Peyer's patch (tissue), 4 donors: ENCODE measurements at regions not wholly inside any gene's neighbourhood (a gene's known extent, or its start where the extent isn't known, plus 50 kb on each side); places are given as distances from the start of the nearest gene placed in this dataset.
"Not testable (repeated sequence)": the region's sequence is repeated elsewhere in the genome, so short reads cannot be mapped to it uniquely, and the experiment has no call there.

Source experiments
- DNase-seq, 3 donors: peaks; one replicate each; pipeline ENCODE4 v3.0.0-alpha.2; 2017 to 2019
- H3K27ac ChIP-seq, 4 donors: fragments of 200-600 bp; sonication (generic); one replicate each; pipeline ENCODE4 v1.5.1; 2016 to 2019
- H3K27me3 ChIP-seq, 2 donors: fragments of 200-600 bp; sonication (generic); one replicate each; pipeline ENCODE4 v1.5.1; 2019
- H3K36me3 ChIP-seq, 3 donors: fragments of 200-600 bp; sonication (generic); one replicate each; pipeline ENCODE4 v1.5.1; 2016 to 2019
- H3K4me1 ChIP-seq, 4 donors: fragments of 200-600 bp; sonication (generic); one replicate each; pipeline ENCODE4 v1.5.1; 2016 to 2019
- H3K4me3 ChIP-seq, 4 donors: fragments of 200-600 bp; sonication (generic); 1 replicate in 3 of 4; 2 replicates in 1 of 4; pipeline ENCODE4 v1.5.1; 2016 to 2019; ENCODE audit warnings: mild to moderate bottlenecking in 1 of 4
- H3K9me3 ChIP-seq, 4 donors: fragments of 200-600 bp; sonication (generic); one replicate each; pipeline ENCODE4 v1.5.1; 2016 to 2019; ENCODE audit warnings: mild to moderate bottlenecking in 1 of 4
- POLR2A ChIP-seq, 2 donors: fragments of 450-650 bp; IDR thresholded peaks; one replicate each; pipeline ENCODE4 v1.5.1; 2017; ENCODE audit warnings: antibody characterized with exemption in 2 of 2, mild to moderate bottlenecking in 2 of 2, moderate library complexity in 2 of 2
- TF ChIP-seq, protein P1 (sequence below), 6 experiments: fragments of 450-650 bp in 4 of 6; fragments of 200-600 bp in 2 of 6; sonication (generic) in 1 of 6; IDR thresholded peaks; one replicate each; pipeline ENCODE4 v1.5.1; 2017 to 2019; ENCODE audit warnings: antibody characterized with exemption in 6 of 6, mild to moderate bottlenecking in 3 of 6, moderate library complexity in 1 of 6

DNA sequence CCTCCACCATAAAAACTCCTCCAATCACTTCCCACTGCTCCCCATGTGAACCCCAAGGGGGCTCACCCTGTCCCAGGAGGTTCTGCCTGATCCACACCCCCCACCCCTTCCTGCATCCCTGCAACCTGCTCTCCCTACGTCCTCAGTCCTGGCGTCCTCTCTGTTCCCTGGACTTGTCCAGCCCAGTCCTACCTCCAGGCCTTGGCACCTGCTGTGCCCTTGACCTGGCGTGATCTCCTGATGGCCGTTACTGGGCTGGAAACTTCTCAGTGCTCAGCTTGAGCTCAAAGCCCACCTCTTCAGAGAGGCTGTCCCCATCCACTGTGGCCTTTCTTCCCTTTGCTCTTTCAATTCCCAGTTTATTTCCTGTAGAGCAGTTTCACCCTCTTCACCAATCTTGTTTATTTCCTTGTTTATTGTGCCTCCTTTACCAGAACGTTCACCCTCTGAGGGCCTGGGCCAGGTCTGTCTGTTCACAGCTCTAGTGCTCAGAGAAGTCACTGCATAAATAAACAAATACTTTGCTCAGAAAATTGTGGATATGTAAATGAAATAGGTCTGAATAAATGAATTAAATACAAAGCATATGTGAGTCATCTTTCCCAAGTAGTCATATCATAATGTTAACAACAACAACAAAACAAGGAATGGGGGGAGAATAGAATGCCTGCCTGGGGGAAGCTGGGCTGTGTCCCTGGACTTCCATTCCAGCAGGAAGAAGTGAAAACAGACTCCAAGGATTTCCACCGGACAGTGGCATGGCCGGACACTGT is 175.7 kb upstream of the SULF2 start:
- Histone ChIP-seq H3K4me1 (no peaks in the 10 kb centered on the region), H3K36me3 (no peaks in the 10 kb centered on the region), H3K9me3 (no peaks in the 10 kb centered on the region), H3K27me3 (no peaks in the 10 kb centered on the region), H3K4me3 (no peak overlapping the region), H3K27ac (no peak overlapping the region)
- TF ChIP-seq, protein P1, sequence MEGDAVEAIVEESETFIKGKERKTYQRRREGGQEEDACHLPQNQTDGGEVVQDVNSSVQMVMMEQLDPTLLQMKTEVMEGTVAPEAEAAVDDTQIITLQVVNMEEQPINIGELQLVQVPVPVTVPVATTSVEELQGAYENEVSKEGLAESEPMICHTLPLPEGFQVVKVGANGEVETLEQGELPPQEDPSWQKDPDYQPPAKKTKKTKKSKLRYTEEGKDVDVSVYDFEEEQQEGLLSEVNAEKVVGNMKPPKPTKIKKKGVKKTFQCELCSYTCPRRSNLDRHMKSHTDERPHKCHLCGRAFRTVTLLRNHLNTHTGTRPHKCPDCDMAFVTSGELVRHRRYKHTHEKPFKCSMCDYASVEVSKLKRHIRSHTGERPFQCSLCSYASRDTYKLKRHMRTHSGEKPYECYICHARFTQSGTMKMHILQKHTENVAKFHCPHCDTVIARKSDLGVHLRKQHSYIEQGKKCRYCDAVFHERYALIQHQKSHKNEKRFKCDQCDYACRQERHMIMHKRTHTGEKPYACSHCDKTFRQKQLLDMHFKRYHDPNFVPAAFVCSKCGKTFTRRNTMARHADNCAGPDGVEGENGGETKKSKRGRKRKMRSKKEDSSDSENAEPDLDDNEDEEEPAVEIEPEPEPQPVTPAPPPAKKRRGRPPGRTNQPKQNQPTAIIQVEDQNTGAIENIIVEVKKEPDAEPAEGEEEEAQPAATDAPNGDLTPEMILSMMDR (IDR thresholded peaks at IDR 0.05): no peak
- TF ChIP-seq POLR2A (IDR thresholded peaks at IDR 0.05): no peak
- DNase-seq: no peak

DNA sequence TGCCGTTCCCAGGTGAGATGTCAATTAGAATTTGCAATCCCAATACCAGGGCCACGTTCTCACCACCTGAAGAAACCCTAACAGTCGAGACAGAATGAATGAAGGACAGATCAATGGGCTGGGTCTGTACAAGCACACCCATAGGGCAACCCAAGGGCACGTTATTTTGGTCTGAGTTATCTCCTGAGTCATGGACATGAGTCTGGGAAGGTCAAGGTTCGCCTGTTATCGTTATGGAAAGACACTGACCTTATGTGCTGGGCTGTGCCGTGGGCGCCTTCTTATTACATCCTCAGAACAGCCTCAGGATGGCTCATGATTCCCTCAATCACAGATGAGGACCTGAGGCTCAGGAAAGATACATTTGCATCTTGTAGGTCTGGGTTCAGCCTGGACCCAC is 175.0 kb upstream of the SULF2 start:
- Histone ChIP-seq H3K36me3 (no peaks in the 10 kb centered on the region), H3K27ac (no peak overlapping the region), H3K4me3 (no peak overlapping the region), H3K27me3 (no peaks in the 10 kb centered on the region), H3K9me3 (no peaks in the 10 kb centered on the region), H3K4me1 (no peaks in the 10 kb centered on the region)
- DNase-seq: no peak
- TF ChIP-seq POLR2A (IDR thresholded peaks at IDR 0.05): no peak
- TF ChIP-seq, protein P1 (IDR thresholded peaks at IDR 0.05): no peak

DNA sequence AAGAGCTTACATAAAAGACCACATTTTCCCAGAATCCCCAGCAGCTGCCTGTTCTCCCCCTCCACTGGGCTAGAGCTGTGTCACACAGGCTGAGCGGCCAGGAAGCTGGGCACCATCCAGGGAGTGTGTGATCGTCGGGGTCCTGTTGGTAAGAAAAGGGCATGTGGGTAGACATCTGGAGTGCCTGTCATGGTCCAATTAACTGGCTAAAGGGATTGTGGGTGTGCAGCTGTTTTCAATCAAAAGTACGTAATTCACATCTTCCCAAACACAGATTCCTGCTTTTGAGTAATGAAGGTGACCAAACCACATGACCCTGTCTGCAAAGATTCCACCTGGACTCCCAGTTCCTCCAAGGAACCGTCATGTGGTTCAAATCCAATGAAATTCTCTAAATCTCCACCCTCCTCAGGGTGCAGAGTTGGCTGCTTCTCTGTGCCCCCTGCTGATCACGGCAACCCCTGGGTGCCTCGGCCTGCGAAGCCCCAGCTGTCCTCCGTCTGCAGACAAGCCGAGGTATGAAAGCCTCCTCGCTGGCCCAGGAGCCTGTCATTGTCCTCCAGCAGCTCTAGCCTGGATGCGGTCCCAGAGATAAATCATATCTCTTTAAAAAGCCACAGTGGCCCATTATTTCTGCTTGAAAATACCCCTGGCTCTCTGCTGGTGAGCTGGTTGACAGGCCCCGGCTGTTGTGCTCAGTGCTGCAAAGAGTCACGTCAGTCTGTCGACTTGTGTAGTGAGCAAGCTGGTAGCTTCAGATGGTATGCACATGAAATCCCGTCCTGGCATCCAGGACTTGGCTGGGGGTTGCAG is 172.9 kb upstream of the SULF2 start:
- not testable (repeated sequence) for H3K27ac ChIP-seq, H3K4me3 ChIP-seq, H3K27me3 ChIP-seq, H3K9me3 ChIP-seq, H3K4me1 ChIP-seq, H3K36me3 ChIP-seq, DNase-seq

DNA sequence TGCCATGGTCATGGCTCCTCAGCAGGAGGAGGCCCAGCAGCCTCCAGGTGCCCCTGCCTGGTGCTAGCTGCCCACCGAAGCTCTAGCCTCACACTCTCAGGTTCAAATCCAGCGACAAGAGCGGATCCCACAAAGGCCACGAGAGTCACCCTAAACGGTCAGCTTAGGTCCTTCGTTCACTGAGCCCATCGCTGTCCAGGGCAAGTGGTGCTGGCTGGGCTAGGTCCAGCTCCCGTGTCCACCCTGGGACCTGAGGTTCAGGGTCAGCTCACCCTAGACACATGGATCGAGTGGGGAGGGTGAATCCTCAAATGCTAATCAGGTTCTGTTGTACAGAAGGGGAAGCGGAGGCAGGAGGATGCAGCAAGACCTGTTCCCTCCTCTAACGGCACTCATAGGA is 171.9 kb upstream of the SULF2 start:
- Histone ChIP-seq H3K4me3 (no peak overlapping the region), H3K4me1 (no peaks in the 10 kb centered on the region), H3K36me3 (no peaks in the 10 kb centered on the region), H3K27ac (no peak overlapping the region), H3K27me3 (no peaks in the 10 kb centered on the region), H3K9me3 (no peaks in the 10 kb centered on the region)
- no peak for TF ChIP-seq POLR2A (IDR thresholded peaks at IDR 0.05)
- TF ChIP-seq, protein P1 (IDR thresholded peaks at IDR 0.05): no peak
- DNase-seq: no peak

DNA sequence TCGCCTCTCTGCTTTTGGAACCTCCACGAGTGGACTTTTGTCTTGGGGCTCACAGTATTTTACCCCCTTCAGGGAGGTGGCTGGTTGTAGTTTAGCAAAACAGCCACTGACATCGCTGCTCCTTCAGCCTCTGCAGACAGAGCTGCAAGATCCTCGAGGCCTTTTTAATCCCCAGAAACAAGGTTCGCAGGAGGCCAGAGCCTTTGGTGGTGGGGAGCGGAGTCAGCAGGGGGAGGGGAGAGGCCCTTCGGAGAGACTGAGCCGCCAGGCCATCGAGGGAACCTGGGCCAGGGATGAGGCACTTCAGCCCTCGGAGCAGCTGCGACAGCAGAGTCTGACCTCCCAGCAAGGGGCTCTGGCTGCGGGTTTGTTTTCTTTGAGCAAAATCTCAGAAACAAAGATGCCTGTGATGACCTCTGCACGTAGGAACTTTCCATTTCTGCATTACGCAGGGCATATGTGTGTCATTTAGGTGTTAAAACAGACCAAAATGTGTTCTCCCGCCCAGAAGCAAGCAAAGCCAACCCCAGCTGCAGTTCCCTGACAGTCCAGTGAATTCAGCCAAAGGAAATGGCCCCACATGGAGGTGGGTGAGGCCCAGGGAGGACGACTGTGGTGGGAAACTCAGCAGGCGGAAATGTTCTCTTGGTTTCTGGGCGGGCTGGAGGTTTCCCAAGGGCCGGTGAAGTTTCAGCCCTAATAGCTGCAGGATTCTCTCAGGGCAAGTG is 171.2 kb upstream of the SULF2 start:
- Histone ChIP-seq H3K36me3 (no peaks in the 10 kb centered on the region), H3K4me3 (no peak overlapping the region), H3K27ac (no peak overlapping the region), H3K4me1 (no peaks in the 10 kb centered on the region), H3K9me3 (no peaks in the 10 kb centered on the region), H3K27me3 (no peaks in the 10 kb centered on the region)
- no peak for TF ChIP-seq POLR2A (IDR thresholded peaks at IDR 0.05)
- TF ChIP-seq, protein P1 (IDR thresholded peaks at IDR 0.05): no peak
- DNase-seq: no peak

DNA sequence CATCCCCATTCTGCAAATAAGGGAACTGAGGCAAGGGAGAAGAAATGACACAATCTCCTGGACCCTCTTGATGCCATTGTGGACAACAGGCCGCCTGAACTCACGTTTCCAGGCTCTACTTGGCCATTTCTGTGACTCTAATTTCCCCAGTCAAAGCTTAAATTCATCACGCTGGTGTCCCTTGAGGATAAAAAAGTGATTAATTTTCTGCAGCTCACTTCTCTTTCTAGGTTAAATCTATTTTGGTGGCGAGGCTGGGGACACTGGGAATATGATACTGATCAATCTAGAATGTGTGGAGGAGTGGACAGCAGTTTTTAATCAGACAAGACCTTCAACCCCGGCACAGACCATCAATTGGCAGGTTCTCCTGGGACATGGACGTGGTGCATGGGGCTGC is 168.2 kb upstream of the SULF2 start:
- H3K27ac ChIP-seq: no peak overlapping the region
- TF ChIP-seq, protein P1 (IDR thresholded peaks at IDR 0.05): no peak
- TF ChIP-seq POLR2A (IDR thresholded peaks at IDR 0.05): no peak
- H3K4me3 ChIP-seq: no peak overlapping the region
- DNase-seq: no peak
- no peaks in the 10 kb centered on the region for H3K36me3 ChIP-seq
- peaks cover 0 to 5% (median 0%) of the 10 kb centered on the region in 4 donors for H3K4me1 ChIP-seq
- H3K27me3 ChIP-seq: no peaks in the 10 kb centered on the region
- H3K9me3 ChIP-seq: no peaks in the 10 kb centered on the region
